Glomerular endothelial cell (primary cell): ENCODE measurements at regions not wholly inside any gene's neighbourhood (a gene's known extent, or its start where the extent isn't known, plus 50 kb on each side); places are given as distances from the start of the nearest gene placed in this dataset.

Source experiments
- DNase-seq: peaks from one replicate; pipeline ENCODE4 v3.0.0-alpha.2; 2011; ENCODE audit warnings: low read depth, low spot score; ENCODE audit errors: extremely low read depth

DNA sequence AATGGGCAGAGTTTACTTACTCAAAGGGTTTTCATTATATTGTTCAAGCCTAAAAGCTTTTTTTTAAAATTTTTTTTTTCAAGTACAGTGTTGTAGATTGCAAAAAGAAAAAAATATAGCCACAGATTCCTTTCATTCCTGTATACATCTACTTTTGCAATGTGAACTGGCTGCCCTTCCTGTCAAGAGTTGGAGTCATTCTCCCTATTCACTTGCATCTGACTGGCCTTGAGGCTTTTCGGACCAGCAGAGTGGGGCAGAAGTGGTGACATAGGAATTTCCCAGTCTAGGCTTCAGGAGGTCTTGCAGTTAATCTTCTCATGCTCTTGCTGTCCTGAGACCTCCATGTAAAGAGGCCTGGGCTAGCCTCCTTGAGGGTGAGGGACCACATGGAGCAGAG lies 218.3 kb upstream of the CFAP20DC start:
- no peak for DNase-seq

DNA sequence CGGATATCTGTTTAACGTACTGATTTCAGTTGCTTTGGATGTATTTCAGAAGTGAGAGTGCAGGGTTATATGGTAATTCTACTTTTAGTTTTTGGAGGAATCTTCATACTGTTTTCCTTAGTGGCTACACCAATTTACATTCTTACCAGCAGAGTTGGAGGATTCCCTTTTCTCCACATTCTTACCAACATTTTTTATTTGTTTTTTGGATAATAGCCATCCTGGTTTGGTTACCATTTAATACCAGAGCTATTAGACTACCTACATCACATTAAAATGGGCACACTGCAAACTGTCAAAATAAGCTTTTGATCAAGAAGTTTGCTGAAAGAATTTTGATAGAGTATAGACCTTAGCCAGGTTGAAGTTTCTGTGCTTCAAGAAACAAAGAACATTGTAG lies 217.2 kb upstream of the CFAP20DC start:
- DNase-seq: no peak

DNA sequence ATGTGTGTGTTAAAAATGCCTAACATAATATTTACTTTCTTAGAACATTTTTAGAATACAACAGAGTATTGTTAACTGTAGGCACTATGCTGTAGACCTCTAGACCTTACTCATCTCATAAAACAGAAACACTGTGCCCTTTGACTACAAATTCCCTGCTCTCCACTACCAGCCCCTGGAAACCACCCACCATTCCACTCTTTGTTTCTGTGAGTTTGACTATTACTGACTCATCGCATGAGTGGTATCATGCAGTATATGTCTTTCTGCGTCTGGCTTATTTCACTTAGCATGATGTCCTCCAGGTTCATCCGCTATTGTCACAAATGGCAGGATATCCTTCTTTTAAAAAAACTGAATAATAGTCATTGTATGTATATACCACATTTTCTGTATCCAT lies 216.7 kb upstream of the CFAP20DC start:
- no peak for DNase-seq

GRCh38 chr3:59265566-59265965 lies 215.7 kb upstream of the CFAP20DC start:
- no peak for DNase-seq

- no peak for DNase-seq
These were observed 214.5 kb upstream of the CFAP20DC start for GRCh38 chr3:59264366-59264765.

DNA sequence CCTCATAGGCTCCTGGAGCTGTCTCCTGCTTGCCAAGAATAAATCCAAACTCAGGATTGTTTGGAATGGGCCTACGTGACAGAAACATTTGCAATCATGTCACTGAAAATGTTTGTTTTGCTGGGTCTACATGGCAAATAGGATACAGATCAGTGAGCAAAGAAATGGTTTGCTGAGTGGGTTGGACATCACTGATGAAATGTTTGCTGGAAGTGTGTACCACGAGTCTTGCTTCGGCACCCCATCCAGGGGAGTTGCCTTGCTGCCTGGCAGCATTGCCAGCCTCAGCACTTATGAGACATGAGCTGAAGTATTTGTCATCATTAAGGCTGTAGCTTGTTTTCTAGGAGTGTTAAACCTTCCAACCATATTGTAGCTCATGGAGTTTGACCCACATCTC lies 213.3 kb upstream of the CFAP20DC start:
- no peak for DNase-seq

GRCh38 chr3:59262076-59262498 lies 212.3 kb upstream of the CFAP20DC start:
- no peak for DNase-seq

DNA sequence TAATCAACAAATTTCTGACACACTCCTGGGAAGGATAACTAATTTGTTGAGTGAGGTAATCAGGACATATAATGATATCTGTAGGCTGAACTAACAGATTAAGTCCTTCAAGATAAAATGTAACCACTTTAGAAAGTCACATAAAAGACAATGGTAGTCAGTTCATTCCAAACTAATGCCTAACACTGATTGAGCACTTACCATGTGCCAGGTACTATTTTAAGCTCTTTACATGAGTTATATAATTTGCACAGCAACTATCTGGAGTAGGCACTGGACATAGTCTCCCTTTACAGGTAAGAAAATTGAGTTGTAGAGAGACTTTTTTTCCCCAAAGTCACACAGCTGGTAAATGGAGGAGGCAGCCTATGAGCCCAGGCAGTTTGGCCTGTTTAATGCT lies 211.2 kb upstream of the CFAP20DC start:
- DNase-seq: no peak

DNA sequence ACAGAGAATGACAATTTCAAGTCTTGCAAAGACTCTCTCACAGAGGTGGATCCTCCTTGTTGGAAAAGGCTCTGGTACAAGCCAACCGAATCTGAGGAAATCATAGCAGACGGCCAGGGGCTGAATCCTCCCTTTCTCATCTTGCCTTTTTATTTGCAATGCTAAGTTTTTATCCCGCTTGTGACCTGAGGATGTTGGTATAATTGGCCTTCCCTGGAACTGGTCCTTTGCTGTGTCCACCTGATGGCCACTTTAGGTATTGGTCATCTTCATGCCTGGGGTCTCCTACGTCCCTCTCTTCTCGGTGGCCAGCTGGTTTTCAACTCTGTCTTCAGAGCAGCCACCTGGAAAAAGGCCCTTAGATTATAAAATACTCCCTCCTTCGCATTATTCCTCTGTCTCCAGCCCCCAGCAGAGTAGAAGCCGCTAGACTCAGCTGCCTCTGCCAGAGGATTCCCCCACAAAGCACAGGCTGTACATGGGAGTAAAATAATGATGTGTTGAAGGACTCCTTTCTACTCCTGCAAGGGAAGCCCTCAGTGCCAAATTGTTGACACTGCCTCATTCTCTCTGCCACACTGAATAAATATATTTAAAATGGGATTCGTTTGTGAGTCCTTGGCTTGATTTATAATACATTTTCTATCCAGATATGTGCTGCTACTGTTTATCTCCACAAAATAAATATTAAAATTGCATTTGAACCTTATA lies 208.9 kb upstream of the CFAP20DC start:
- no peak for DNase-seq

DNA sequence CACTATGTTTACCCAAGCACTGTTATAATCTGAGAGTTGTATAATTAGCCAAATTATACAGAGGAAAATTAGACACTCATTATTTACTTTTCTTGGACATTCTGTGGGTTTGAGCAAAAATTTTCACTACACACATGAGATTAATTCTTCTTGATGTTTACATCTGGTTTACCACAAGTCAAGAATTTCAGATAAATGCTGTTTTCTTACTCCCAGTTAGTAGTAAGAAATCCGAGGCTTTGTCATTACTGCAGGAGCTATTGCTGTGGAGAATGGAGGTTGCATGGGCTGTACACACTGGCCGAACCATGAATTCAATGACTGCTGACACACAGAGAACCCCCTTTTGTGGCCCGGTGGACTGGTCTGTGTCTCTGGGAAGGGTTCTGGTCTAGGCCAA lies 207.7 kb upstream of the CFAP20DC start:
- no peak for DNase-seq

- no peak for DNase-seq
These were observed 206.4 kb upstream of the CFAP20DC start for GRCh38 chr3:59256230-59256629.

- DNase-seq: no peak
These were observed 205.2 kb upstream of the CFAP20DC start for GRCh38 chr3:59254976-59255375.

DNA sequence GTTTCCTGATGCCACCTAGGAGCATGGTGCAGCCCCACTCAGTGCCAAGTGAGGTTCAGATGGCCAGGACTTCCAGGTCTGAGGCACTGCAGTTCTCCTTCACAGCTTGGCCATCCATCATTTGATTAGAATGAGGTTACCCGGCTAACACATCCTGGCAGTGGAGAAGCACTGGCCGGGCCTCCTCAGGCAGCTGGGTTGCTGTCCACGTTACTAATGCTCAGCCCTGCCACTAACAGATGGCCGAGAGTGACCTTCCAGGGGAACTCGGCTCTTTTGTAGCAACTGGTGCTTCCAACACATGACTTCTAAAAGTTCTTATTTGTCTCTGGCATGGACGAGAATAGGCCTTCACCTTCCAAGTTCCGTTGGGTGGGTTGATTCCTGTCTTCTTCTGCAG lies 204.6 kb upstream of the CFAP20DC start:
- DNase-seq: no peak

- DNase-seq: no peak
These were observed 203.7 kb upstream of the CFAP20DC start for GRCh38 chr3:59253523-59253922.

DNA sequence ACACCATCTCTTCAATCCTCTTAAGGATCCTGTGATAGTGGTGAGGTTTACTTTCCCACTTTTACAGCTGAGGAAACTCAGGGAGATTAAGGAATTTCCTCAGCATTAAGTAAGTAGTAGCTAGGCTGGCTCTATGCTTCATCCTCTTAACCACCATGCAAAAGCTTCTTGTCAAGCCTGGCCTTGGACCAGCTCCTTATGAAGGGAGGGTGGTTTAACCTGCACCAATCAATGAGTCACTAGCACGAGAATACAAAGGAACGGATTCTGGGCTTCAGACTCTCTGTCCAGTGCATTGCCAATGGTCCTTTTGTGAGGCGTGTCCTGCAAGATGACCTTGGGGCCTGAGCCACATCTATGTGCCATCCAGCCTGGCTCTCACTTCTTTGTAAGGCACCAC lies 202.0 kb upstream of the CFAP20DC start:
- DNase-seq: no peak

- DNase-seq: no peak
These were observed 200.8 kb upstream of the CFAP20DC start for GRCh38 chr3:59250600-59250999.

GRCh38 chr3:59249698-59250361 lies 200.0 kb upstream of the CFAP20DC start:
- no peak for DNase-seq

- no peak for DNase-seq
These were observed 199.2 kb upstream of the CFAP20DC start for GRCh38 chr3:59249004-59249403.

GRCh38 chr3:59247402-59247841 lies 197.6 kb upstream of the CFAP20DC start:
- DNase-seq: no peak

- DNase-seq: no peak
These were observed 197.0 kb upstream of the CFAP20DC start for GRCh38 chr3:59246719-59247401.

DNA sequence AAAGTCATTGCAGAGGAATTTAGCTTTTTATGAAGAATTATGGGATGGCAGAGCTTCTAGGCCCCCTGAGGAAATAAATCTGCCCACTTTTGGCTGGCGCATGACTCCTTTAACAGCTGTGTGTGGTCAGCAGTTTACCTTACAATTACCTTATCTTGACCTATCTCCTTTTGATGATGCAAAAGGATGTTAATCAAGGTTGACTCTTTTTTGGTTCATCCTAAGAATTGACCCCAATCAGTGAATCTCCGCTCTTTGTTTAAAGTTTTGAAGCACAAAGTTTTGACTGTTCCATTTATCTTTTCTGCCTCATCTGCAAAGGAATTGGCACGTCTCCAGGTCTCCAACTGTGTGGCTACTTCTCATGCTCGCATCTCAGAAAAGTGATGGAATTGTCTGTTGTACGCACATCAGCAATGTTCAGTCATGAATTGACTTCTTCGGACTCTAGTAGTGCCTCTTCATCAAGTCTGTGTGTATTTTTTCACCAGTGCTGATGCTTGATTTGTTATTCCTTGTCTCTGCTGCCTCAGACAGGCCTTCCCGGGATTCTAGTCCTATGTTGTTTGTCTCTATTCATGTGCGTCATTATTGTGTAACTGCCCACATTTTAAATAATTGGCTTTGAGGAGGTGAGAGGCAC lies 196.2 kb upstream of the CFAP20DC start:
- DNase-seq: no peak
